ENCODE measurements at regions not wholly inside any gene's neighbourhood (a gene's known extent, or its start where the extent isn't known, plus 50 kb on each side); places are given as distances from the start of the nearest gene placed in this dataset.

DNA sequence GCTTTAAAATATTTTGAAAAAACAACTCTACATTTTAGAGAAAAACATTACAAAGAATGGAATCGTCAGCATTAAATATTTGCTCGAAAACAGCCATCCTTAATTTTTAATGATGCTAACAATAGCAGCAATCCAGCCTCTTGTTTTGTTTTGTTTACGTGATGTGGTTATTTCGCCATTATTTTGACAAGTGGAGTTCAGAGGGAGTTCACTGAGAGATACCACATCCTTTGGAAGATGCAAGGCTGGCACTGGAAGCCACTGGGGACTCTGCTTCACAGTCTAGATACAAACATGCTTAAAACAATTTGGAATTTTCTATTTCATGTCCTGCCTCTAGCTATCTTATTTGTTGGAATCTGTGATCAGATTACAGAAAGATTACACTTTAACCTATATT lies 556.3 kb downstream of the PCDH17 start:
- DNase-seq (ENCODE audit: low spot score): no peak

DNA sequence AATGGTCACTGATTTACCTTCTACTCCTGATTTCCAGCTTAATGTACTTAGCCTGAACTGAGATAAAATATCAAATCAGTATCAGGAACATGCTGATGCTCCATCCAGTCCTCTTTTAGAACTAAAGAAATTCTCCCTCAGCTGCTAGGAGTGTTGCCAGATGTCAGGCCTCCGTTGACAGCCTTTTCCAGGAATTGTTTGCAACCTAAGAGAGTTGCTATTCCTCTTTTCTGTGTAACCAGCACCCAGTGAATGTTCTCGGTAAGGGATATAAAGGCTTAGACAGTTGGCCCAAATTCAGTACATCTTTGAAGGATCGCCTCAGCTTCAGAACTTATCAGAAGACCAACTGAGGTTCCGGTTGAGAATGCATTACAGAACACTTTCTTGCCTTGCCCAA lies 559.0 kb downstream of the PCDH17 start:
- DNase-seq (ENCODE audit: low spot score): no peak

DNA sequence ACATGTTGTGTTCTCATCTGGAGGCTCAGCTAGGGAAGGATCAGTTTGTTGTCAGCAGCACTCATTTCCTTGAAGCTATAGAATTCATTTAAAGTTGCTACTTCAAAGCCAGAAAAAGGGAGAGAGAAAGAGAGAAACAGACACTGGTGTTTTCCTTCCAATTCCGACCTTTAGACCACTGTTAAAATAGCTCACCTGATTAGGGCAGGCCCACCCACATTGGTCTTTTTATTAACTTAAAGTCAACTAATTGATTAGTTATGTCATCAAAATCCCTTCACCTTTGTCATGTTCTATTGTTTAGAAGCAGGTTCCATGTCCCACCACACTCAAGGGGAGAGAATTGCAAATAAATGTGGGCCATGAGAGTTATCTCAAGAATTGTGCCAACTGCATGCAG lies 560.2 kb downstream of the PCDH17 start:
- DNase-seq (ENCODE audit: low spot score): no peak

DNA sequence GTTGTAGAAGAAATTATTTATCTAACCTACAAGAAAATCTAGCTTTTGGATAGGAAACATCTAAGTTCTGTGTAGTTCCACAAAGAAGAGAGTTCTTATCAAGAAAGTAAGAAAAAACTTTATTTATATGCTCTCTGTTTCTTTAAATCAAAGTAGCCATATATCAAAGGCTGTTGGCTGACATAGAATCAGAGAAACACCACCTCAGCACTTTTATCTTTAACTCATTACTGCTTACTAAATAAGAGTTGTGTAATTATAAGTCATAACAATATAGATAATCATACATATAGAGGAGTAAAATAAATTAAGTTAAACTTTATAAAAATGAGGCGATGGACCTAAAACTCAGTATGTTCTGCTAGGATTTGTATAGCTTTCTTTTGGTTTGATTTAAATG lies 570.6 kb downstream of the PCDH17 start:
- DNase-seq (ENCODE audit: low spot score): no peak

DNA sequence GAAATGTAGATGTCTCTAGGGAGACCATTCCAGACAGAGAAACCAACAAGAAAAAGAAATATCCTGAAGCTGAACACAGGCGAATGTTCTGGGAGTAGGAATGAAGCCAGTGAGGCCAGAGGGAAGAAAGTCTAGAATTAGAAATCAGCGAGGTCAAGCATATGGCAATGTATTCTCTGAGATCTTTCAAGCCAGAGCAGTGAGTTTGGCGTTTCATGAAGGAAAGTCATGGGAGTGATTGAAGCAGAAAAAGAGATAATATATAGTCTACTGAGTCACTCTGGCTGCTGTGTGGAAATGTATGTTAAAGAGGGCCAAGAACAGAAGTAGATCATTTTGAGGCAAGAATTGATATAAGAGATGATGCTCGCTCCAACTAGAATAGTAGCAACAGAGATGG lies 576.0 kb downstream of the PCDH17 start:
- no peak for DNase-seq (ENCODE audit: low spot score)

DNA sequence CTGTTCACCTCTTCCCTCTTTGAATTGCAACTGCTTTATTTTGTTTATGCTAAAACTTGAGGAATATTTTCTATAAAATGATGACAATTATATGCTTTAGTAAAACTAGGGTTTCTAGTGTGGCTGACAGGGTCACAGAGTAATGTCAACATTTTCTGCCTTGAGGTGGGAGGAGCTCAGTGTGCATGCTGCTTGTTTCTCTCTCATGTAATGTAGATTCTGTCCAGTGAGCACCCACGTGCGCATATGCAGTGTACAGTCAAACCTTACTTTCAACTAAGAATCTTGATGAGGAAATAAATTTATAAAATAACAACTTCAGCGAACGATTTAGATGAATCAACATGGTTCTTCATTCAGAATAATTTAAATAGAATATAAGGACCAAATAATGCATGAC lies 603.9 kb downstream of the PCDH17 start:
- DNase-seq (ENCODE audit: low spot score): peak; percentile 32

DNA sequence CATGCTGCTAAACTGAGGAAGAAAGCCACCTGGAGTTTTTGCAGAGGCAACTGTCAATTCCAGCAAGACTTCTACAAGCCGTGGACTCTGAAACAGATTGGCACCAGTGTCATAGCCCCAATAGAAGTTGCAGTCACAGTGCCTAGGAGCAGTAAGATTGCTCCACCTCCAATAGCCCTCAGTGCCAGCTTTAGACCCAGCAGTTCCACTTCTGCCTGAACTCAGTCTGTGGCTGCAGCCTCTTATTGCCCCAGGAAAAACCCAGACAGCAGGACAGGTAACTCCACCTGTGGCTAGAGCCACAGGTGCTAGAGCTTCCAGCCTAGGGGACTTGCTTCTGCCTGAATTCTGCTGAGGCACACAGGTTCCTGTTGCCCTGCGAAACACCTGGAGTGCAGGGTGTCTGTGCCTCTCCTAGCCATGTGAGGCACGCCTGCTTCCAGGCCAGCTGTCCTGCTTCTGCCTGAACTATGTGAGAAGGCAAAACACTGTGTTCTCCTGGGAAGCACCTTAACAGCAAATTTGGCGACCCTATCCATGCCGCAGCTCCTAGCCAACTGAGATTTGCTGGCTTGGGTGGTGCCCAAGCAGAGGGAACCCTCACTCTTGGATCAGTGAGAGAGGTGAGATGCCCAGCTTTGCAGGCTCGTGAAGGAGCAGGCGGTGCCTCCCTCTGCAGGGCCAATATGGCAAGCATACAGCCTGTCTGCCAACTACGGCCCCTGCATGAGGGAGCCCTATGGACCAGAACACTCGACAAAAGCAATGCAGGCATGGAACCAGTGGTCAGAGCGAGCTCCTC lies 607.6 kb downstream of the PCDH17 start:
- no peak for DNase-seq (ENCODE audit: low spot score)

DNA sequence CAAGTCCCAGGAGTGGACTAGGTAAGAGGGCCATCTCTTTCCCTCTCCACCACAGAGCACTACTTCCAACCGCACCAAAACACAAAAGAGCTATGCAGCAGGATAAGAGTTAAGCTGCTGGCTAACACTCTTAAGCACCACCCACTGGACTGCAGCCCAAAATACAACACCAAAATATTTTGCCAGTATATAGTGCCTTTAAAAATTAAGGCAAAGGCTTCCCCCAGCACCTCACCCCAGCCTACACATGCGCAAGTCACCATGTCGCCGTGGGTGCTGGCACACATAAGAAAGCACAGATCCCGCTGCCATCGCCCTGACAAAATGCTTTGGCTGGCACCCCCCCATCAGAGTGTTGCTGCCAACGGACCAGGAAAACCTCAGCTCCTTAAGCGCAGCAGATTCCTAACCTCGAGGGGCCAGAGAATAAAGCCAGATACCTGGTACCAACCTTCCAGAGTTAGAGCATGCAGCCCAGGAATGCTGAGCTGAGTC lies 608.3 kb downstream of the PCDH17 start:
- DNase-seq (ENCODE audit: low spot score): no peak

DNA sequence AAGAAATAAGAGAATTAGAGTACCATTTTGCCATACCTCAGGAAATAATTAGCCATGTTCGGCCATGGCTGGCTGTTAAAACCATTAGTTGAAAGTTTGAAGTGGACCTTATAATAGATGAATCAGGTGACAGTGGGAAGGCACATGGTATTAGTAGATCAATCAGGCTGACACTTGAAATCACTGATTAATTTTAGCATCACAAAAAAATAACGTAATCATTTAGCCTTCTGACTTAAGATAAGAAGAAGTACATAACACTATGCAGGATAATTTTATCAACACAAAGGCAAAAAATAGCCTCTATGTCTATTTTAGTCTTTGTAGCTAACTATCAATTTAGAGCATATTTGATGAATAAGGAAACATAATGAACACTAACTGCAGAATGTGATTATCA lies 615.5 kb downstream of the PCDH17 start:
- no peak for DNase-seq (ENCODE audit: low spot score)

DNA sequence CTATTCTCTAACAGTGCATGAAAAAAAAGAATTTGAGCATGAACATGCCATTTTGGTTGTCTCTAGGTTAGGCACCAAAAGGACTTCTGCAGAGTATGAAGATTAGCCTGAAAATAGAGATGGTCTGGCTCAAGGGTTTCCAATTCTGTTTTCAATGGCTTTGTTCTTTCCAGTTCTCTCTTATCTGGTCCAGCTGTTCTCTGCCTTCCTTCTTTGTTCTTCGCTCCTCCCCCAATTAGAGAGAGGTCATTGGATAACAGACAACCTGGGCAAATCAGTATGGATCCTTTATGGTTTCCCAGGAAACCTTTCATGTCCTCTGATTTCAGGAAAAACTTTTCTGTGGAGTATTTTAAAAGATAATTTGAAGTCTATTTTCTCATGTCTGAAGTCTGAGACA lies 623.4 kb downstream of the PCDH17 start:
- no peak for DNase-seq (ENCODE audit: low spot score)

DNA sequence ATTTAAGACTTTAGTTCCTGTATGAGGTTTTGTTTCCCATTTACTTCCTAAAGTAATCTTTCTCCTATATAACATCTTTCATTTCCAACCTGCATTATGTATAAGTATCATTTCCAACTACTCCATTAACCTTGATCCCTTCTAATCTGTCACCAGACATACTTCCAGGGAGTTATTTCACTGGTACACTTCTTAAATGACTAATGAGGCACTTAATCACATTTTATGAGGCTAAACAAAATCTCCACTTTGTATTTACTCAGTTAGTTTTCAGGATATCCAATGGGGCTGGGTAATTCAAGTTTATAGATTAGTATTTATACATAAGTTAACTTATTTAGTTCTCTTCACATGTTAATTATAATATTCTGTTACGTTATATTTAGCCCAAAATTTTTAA lies 634.7 kb downstream of the PCDH17 start:
- no peak for DNase-seq (ENCODE audit: low spot score)

DNA sequence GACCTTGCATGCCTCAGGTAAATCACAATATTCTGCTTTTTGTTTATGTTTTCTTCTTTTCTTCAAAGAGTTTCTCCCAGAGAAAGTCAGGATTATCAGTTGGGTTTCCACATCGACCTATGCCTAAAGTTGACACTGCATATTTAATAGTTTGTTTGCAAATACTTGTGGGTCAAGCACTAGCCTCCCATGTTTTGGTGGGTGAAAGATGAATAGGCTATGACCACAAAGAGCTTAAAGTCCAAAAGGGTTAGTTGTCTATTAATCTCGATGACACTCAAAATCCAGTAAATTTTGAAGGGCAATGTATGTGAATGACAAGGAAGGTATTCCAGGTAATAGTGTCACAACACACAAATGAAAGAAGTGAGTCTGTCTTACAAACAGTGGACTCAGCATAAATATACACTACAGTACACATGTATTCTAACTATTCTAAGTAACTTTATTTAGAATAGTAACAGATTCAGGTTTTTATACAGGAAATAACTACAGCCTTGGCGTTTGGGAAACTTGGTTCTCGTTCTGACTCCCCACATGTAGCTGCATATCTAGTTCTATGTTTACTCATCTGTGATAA lies 667.1 kb downstream of the PCDH17 start:
- DNase-seq (ENCODE audit: low spot score): no peak

DNA sequence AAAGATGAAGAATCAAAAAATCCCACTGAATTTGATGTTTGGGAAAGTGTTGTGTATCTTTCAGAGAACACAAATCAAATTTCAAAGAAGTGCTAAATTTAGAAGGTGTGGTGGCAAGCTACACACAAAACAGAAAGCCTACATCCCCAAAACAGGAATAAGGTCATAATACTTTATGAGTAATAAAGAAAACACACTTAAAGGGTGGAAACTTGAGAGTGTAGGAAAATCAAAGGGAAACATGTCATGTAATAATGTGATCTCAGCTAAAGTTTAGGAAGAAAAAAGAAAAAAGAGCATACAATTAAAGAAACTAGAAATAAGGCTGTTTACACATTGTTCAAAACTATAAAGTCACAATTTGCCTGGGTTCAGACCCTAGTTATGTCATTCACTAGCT lies 668.7 kb downstream of the PCDH17 start:
- DNase-seq (ENCODE audit: low spot score): no peak

DNA sequence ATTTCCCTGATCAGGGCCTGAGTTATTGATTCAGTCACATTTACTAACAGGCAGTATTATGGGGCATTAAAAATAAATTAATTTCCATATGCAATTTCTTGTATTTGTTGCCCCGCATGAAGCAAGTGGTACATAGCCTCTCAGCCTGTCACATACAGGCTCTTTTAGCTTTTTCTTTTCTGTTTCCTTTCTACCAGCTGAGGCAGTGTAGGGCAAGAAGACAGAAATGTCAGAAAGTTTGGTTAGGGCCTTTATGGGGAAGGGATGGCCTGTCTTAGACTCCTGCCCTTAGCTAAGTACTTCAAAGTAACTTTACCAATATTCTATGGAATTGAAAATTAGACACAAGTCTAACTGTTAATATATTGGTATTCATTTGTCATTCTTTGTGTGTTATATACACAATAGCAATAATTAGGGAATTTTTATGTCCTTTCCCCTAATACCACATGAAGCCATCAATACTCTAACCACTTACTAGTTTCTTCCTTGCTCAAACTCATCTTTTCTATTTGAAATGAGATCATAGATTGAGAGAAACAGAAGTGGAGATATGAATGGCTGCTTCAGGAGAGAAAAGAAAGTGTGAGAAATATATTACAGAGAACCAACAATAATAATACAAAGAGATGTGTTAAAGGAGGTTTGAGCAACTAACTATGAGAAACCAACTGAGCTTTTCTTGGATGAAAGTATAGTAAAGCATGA lies 669.6 kb downstream of the PCDH17 start:
- no peak for DNase-seq (ENCODE audit: low spot score)

DNA sequence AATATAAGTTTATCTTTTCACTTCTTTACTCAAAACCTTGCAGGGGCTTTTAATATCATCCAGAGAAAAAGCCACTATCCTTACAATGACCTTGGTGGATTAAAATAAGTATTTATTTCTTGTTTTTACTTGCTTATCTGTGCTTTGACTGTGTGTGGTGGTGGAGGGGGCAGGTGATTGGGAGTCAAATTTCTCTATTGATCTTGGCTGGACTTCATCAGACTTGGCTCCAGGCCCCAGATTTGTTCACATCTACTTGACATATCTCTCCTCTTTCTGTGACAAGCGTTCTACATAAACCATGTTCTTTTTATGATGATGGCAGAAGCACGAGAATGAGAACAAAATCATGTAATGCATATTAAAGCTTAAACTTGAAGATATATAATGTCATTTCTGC lies 670.8 kb downstream of the PCDH17 start:
- DNase-seq (ENCODE audit: low spot score): no peak

DNA sequence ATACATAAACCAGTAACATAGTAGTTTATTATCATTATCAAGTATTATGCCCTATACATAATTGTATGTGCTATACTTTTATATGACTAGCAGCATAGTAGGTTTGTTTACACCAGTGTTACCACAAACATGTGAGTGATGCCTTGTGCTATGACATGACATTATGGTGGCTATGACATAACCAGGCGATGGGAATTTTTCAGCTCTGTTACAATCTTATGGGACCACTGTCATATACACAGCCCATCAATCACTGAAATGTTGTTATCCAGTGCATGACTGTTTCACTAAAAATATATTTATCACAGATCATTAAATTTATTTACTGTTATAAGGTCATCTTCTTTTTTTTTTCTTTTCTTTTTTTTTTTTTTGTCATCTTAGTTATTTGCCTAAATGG lies 674.5 kb downstream of the PCDH17 start:
- no peak for DNase-seq (ENCODE audit: low spot score)

DNA sequence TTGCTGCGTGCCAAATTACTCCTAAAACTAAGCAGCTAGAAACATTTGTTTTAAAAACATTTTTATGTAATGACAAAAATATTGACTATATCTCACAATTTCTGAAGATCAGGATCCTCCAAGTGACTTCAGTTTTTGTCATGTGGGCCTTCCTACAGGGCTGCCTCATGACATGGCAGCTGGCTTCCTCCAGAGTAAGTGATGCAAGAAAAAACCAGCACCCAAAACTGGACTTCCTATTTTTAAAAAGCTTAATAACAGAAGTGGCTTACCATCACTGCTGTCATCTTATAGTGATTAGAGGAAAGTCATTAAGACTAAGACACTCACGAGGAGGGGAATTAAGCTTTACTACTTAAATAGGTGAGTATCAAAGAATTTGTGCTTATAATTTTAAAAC lies 681.7 kb downstream of the PCDH17 start:
- no peak for DNase-seq (ENCODE audit: low spot score)

DNA sequence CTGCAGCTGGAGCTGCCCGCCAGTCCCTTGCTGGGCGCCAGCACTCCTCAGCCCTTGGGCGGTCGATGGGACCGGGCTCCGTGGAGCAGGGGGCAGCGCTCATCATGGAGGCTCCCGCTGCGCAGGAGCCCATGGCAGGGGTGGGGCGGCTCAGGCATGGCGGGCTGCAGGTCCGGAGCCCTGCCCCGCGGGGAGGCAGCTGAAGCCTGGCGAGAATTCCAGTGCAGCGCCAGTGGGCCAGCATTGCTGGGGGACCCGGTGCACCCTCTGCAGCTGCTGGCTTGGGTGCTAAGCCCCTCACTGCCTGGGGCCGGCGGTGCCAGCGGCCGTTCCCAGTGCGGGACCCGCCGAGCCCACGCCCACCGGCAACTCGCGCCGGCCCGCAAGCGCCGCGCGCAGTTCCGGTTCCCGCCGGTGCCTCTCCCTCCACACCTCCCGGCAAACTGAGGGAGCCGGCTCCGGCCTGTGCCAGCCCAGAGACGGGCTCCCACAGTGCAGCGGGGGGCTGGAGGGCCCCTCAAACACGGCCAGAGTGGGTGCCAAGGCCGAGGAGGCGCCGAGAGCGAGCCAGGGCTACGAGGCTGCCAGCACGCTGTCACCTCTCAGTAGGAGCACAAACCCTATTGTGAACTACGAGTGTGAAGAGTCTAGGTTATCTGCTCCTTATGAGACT lies 687.1 kb downstream of the PCDH17 start:
- no peak for DNase-seq (ENCODE audit: low spot score)

DNA sequence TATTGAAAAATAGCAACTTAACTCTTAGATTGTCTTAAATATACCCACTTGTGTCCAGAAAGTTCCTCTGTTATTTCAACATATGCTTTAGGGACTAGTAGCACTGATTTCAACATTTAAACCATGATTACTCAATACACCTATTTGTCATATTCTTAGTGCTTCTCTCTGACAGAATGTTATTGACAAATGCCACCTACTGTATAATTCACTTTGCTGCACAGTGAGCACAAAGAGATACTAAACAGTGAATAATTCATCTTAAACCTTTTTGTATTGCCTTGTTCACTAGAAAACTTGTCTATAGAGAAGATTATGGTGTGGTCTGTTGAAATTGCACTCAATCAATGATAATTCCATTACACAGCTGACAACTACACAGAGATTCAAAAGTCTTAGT lies 692.6 kb downstream of the PCDH17 start:
- no peak for DNase-seq (ENCODE audit: low spot score)

DNA sequence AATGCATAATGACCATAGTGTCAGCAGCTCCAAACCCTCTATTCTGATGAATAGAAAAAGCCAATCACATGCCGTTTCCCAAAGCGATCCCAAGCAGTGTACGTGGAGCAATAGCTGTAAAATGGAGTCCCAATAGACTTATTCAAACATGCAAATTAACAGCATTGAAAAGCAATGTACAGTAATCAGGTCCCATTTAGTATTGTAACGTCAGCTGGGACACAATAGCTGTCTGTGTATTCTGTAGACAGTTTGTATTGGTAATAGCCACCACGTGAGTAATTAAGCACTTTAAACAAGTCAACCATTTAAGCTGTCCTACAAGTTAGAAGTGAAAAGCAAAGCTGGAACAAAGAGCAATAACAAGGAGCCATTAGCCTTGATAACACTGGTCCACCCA lies 698.2 kb downstream of the PCDH17 start:
- no peak for DNase-seq (ENCODE audit: low spot score)

DNA sequence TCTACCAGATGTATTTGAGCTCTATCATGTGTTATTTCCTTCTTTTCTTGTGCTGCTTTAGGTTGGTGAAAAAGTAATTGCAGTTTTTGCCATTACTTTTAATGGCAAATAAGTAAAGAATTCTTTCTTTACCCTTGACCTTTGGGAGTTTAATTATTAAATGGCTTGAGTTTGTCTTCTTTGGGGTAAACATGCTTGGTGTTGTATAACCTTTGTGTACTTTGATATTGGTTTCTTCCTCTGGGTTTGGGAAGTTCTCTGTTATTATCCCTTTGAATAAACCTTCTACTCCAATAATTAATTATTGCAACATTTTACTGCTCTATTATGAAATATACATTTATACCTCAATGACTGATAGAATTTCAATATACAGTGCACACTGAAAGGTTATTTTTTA lies 709.4 kb downstream of the PCDH17 start:
- DNase-seq (ENCODE audit: low spot score): no peak

DNA sequence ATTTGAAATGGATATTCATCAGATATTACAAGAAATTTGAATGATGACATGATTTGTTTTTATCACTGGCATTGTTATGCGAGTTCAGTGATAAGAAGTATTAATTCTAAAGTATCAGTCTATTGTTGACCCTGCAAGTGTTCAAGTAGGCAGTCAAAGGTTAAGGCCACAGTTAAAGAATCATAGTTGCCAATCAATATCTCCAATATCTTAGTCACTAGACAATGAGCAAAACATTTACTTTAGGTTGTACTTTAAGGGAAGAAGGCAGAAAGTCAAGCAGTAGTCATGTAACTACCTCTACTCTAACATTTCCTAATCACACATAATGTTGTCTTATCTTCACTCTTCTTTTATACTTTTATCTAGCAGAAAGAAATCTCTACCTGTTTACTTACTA lies 709.8 kb downstream of the PCDH17 start:
- DNase-seq (ENCODE audit: low spot score): no peak

All from SK-N-DZ (cell line).